AG20443 (cell line): ENCODE measurements at regions not wholly inside any gene's neighbourhood (a gene's known extent, or its start where the extent isn't known, plus 50 kb on each side); places are given as distances from the start of the nearest gene placed in this dataset.
"Not testable (repeated sequence)": the region's sequence is repeated elsewhere in the genome, so short reads cannot be mapped to it uniquely, and the experiment has no call there.

Experiments used
- DNase-seq: peaks from one replicate; pipeline ENCODE4 v3.0.0; 2012; ENCODE audit warnings: low spot score, mixed read lengths

- DNase-seq = no peak
These were observed 104.6 kb downstream of the MED10 start for GRCh38 chr5:6273749-6274148.

GRCh38 chr5:6273090-6273735, 105.1 kb downstream of the MED10 start:
- DNase-seq = no peak

GRCh38 chr5:6269925-6270324, 108.4 kb downstream of the MED10 start:
- DNase-seq = no peak

- DNase-seq = no peak
These were observed 111.6 kb downstream of the MED10 start for GRCh38 chr5:6266671-6267197.

GRCh38 chr5:6264394-6264793, 114.0 kb downstream of the MED10 start:
- DNase-seq = no peak

GRCh38 chr5:6262651-6263363, 115.5 kb downstream of the MED10 start:
- no peak for DNase-seq

- no peak for DNase-seq
These were observed 116.7 kb downstream of the MED10 start for GRCh38 chr5:6261668-6262067.

- no peak for DNase-seq
These were observed 117.1 kb downstream of the MED10 start for GRCh38 chr5:6261256-6261655.

GRCh38 chr5:6260846-6261245, 117.5 kb downstream of the MED10 start:
- DNase-seq = no peak

GRCh38 chr5:6256901-6257300, 121.4 kb downstream of the MED10 start:
- no peak for DNase-seq

- no peak for DNase-seq
These were observed 122.4 kb downstream of the MED10 start for GRCh38 chr5:6255956-6256355.

GRCh38 chr5:6253846-6254245, 124.5 kb downstream of the MED10 start:
- no peak for DNase-seq

GRCh38 chr5:6253281-6253680, 125.1 kb downstream of the MED10 start:
- no peak for DNase-seq

- no peak for DNase-seq
These were observed 125.8 kb downstream of the MED10 start for GRCh38 chr5:6252581-6252980.

GRCh38 chr5:6251565-6252102, 126.7 kb downstream of the MED10 start:
- no peak for DNase-seq

GRCh38 chr5:6250121-6250520, 128.2 kb downstream of the MED10 start:
- no peak for DNase-seq

- DNase-seq = no peak
These were observed 130.2 kb downstream of the MED10 start for GRCh38 chr5:6248132-6248531.

- DNase-seq = no peak
These were observed 131.4 kb downstream of the MED10 start for GRCh38 chr5:6246820-6247437.

- no peak for DNase-seq
These were observed 134.0 kb downstream of the MED10 start for GRCh38 chr5:6244339-6244714.

GRCh38 chr5:6243706-6244338, 134.5 kb downstream of the MED10 start:
- DNase-seq = no peak

GRCh38 chr5:6241056-6241455, 137.3 kb downstream of the MED10 start:
- not testable (repeated sequence) for DNase-seq

GRCh38 chr5:6236858-6237481, 141.4 kb downstream of the MED10 start:
- DNase-seq = no peak
